NB4 (cell line): ENCODE measurements at regions not wholly inside any gene's neighbourhood (a gene's known extent, or its start where the extent isn't known, plus 50 kb on each side); places are given as distances from the start of the nearest gene placed in this dataset.

Experiments
- CTCF ChIP-seq: IDR thresholded peaks from one replicate; pipeline ENCODE4 v1.5.1; 2012; ENCODE audit warnings: low read depth, low read length
- MAX ChIP-seq: IDR thresholded peaks from 2 replicates; pipeline ENCODE4 v1.6.1; 2011; ENCODE audit warnings: low read depth, low read length
- MYC ChIP-seq: IDR thresholded peaks from 2 replicates; pipeline ENCODE4 v1.6.1; 2011; ENCODE audit warnings: low read depth, low read length
- POLR2A ChIP-seq: IDR thresholded peaks from 2 replicates; pipeline ENCODE4 v1.6.1; 2011; ENCODE audit warnings: mild to moderate bottlenecking; ENCODE audit not compliant: insufficient read length; ENCODE audit errors: extremely low read depth

- TF ChIP-seq POLR2A (no peak), CTCF (no peak), MAX (no peak), MYC (no peak)
Measured at GRCh38 chr11:32171445-32171844, 80.6 kb downstream of the RCN1 start.
